Activated CD8-positive, alpha-beta memory T cell treated with anti-CD3 and anti-CD28 coated beads for 24 hours (primary cell): ENCODE measurements at regions not wholly inside any gene's neighbourhood (a gene's known extent, or its start where the extent isn't known, plus 50 kb on each side); places are given as distances from the start of the nearest gene placed in this dataset.

Experiments
- DNase-seq: peaks from one replicate; pipeline ENCODE4 v3.0.0-alpha.2; 2020

- DNase-seq = no peak
Measured at GRCh38 chr14:71650187-71650755, 282.0 kb upstream of the RGS6 start.

DNA sequence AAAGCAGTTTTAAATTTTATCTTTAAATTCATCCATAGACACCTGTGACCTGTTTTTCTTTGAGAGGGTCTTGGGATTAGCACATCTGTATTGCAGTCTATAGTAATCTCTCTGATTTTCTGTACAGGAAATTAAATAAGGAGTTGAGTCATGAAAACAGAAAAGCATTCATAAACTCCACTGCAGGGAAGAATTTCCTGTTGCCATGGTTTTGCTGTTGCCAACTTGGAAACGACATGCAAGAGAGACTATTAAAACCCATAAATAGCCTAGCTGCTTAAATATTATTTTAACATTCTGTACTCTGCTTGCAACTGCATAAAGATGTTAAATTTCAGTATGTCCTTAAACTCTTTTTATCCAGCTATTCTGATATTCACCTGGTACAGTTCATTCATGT lies 281.0 kb upstream of the RGS6 start:
- no peak for DNase-seq

DNA sequence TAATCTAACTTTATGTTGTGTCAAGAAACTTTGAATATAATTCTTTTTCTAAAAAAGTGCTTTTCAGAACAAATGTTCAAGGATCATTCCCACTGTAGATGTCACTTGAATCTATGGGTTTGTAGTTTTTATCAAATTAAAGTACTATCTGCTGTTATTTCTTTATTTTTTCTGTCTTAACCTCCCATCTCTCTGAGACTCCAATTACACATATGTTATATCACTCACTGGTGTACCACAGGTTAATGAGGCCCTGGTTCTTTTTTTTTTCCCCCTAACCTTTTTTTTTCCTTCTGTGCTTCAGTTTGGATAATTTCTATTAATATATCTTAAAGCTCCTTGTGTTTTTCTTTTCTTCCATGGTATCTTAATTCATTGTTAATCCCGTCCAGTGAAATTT lies 279.9 kb upstream of the RGS6 start:
- DNase-seq = no peak

- DNase-seq = no peak
Measured at GRCh38 chr14:71654810-71655209, 277.4 kb upstream of the RGS6 start.

GRCh38 chr14:71658261-71658860 lies 273.9 kb upstream of the RGS6 start:
- no peak for DNase-seq

DNA sequence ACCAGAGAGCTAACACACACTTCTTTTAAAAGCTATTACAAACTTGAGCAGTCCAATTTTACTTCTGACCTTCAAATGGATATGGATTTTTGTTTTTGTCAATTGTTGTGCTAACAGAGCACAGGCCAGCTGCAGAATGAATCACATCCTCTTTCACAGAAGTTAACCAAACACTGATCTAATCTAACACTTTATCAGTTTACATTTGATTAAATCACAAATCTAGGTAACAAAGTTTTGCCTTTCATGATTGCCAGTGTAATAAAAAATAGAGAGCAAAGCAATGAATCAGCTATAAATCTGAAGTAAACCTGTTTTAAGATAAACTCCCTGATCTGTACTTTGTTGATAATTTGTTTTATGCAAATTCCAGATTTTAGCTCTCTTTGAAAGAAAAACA lies 273.1 kb upstream of the RGS6 start:
- no peak for DNase-seq

DNA sequence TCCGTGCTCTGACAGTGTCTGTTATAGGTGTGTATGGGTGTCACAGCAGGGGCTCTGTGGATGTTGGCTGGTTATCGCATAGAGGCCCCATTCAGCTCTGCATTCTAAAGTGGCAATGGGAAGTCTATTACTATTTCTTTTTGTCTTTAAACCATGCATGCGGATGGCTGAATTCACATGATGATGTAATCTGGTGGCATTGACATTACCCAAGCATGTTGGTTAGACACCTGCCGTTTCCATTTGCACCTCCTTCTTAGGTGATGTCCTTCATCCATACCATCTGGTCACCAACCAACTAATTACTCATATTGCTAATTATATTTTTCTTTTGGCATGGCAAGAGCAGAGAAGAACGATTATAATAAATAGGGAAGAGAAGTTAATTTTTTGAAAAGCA lies 270.8 kb upstream of the RGS6 start:
- no peak for DNase-seq

- DNase-seq = no peak
Measured at GRCh38 chr14:71662291-71662790, 269.9 kb upstream of the RGS6 start.

GRCh38 chr14:71665157-71665556 lies 267.1 kb upstream of the RGS6 start:
- DNase-seq = no peak

DNA sequence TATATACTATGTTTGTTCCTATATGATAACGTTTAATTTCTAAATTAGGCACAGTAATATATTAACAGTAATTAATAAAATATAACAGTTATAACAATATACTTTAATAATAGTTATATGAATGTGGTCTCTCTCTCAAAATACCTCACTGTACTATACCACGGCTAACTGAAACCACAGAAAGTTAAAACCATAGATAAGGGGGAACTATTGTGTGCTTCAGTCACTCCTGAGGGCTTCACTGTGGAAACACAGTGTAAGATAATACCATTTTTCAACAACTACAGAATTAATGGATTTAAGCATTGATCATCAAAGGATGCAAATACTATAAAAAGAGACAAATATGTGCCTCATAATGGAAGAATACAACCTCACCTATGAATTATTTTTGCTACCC lies 266.4 kb upstream of the RGS6 start:
- no peak for DNase-seq

GRCh38 chr14:71666571-71667145 lies 265.6 kb upstream of the RGS6 start:
- no peak for DNase-seq

GRCh38 chr14:71668186-71668912 lies 263.9 kb upstream of the RGS6 start:
- no peak for DNase-seq

- no peak for DNase-seq
Measured at GRCh38 chr14:71672596-71672995, 259.6 kb upstream of the RGS6 start.

- DNase-seq = no peak
Measured at GRCh38 chr14:71675126-71675899, 256.9 kb upstream of the RGS6 start.

GRCh38 chr14:71675900-71676287 lies 256.3 kb upstream of the RGS6 start:
- no peak for DNase-seq

- no peak for DNase-seq
Measured at GRCh38 chr14:71680736-71681387, 251.4 kb upstream of the RGS6 start.

DNA sequence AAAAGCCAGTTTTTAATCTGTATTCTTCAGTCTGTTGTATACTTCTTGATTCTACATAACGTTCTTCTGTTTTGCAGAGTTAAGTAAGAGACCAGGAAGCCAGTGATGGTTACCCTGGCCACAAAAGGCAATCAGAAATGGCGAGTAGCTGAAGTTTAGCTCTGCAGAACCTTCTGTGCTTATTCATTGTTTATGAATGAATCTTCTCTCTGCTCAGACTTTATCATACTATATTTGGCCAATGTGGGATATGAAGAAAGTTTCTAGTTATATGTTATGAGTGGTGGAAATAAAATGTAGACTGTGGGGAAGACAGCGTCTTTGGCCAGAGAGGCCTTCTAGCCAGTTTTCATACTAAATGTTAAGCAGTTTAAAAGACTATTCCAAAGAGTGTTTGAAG lies 249.9 kb upstream of the RGS6 start:
- no peak for DNase-seq

DNA sequence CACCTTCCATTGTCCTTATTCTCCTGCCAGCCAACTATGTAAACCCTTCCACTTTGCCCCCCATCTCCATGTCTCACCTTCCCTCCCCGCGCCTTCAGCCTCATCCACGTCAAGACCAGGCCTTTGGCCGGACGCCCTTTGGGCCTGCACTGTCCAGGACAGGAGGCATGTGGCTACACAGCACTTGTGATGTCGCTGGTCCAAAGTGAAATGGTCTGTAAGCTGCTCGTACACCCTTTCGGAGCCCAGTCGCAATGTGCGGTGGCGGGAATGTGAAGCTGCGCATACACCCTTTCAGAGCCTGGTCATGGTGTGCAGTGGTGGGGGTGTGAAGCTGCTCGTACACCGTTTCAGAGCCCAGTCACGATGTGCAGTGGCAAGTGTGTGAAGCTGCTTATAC lies 247.9 kb upstream of the RGS6 start:
- DNase-seq = no peak

DNA sequence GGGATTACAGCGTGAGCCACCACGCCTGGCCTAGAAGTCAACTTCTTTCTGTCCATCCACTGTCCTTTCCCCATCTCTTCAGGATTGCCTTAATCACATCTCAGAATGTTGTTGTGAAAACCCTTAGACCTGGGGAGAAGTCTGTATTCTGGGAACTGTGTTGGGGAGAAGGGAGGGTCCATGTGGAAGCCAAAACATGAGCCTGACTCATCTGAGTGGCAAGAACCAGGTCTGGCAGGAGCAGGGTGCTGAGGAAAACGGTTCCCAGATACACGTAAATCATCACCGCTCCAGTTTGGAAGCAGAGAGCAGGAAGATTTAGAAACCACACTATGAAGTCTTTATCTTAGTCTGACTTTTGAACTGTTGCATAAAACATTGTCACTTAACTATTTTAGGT lies 245.6 kb upstream of the RGS6 start:
- no peak for DNase-seq

DNA sequence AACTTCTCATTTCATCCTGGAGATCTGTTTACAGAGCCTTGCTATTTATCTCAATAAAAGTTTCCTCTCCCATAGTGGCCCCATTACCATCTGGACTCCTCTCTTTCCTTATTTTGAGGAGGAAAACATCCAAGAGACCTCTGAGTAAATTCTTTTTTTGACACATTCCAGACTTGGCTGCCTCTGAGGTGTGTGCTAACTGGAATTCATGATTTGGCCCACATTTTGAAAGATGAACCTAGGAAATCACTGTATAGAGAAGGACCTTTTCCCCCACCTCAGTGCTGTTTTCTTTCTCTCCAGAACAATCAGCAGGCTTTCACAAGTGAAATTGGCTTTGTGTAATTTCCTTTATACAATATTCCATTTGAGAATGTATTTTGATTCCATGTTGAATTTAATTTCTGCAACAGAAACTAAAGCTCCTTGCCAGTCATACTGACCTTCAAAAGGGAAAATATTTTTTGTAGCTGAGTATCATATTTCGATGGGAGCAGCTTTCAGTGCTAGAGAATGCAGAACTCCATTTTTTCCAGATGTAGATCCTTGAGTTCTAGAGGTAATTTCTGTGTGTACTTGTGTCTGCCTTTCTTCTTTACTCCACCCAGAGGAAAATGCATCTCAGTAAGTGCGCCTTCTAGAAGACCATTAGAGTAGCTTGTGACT lies 244.9 kb upstream of the RGS6 start:
- DNase-seq = no peak

GRCh38 chr14:71688576-71688975 lies 243.7 kb upstream of the RGS6 start:
- DNase-seq = no peak

- DNase-seq = no peak
Measured at GRCh38 chr14:71690478-71690877, 241.8 kb upstream of the RGS6 start.
